GM19463 (cell line): ENCODE measurements at regions not wholly inside any gene's neighbourhood (a gene's known extent, or its start where the extent isn't known, plus 50 kb on each side); places are given as distances from the start of the nearest gene placed in this dataset.

Experiments used
- ATAC-seq: cut with Tn5 transposase; IDR thresholded peaks from one replicate; pipeline ENCODE4 v1.9.1; 2021; ENCODE audit warnings: mild to moderate bottlenecking, moderate library complexity; ENCODE audit not compliant: unreplicated experiment

DNA sequence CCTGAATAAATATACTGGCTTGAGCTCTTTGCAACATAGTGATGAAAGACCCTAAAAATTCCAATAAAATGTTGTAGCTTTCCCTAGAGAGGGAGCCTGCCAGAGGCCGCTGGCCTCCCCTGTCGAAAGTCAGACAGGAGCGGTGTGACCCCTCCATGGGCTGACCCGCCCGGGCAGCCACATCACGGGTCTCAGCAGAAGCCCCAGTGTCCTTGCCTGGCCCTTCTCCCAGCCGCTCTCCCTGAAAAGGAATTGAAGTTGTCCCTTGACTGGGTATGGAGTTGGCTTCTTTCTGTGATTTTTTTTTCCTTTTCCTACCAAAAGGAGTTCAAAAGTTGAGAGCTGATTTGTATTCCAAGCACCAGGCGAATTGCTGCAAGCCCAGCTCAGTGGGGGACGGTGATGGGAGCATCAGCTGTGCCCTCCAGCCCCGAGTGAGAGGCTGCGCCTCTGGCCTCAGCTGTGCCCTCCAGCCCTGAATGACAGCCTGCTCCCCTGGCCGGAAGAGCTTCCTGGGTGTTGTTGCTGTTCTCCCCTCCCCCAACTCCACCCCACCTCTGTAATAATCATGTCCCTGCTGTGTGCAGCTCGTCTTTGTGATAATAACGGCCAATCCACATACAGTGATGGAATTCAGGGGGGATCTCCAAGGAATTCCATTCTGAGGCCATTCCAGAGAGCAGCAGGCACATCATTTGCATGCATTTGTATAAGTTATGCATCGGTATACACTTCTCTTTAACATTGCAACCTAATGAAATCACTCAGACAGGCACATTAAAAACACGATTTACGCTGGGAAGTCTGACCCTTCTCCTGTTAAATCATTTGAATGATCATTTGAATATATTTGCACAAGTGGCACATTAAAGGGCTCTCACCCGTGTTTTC is 501.0 kb downstream of the EIPR1 start:
- no peak for ATAC-seq

- no peak for ATAC-seq
Observed at GRCh38 chr2:2875831-2876230, 501.8 kb downstream of the EIPR1 start.

DNA sequence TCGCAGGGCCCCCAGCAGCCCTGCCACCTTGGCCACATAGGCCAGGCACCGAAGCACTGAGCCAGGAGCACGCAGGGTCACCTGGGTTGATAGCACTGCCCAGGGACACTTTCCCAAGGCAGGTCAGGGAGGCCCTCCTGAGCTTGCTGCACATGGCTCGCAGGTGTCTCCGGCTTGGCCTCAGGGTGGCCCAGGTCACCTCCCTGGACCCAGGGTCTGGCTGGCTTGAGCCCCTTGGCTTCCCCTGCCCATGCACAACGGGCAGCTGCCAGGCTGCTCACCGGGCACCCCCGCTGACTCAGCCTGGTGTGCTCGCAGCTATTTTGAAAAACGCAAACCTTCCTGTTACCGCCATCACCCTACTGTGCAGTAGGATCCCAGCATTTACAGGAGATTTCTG is 502.3 kb downstream of the EIPR1 start:
- no peak for ATAC-seq

DNA sequence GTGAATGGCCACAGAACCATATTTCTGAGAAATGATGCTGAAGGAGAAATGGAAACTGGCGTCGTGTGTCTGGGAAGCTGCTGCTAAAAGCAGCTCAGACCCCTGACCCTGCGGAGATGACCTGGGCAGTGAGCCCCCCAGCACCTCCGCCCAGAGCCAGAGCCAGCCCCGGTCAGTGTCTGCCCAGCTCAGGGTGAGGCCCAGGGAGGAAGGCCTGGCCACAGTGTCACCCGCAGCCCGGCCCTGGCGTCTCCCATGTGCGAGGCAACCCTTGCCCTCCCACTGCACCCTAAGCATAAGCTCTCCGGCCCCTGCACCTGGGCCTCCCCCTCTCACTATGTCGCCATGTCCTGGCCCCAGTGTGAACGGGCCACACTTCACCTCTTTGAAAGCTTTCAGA is 502.8 kb downstream of the EIPR1 start:
- no peak for ATAC-seq

GRCh38 chr2:2874341-2874740 is 503.3 kb downstream of the EIPR1 start:
- ATAC-seq, result no peak

DNA sequence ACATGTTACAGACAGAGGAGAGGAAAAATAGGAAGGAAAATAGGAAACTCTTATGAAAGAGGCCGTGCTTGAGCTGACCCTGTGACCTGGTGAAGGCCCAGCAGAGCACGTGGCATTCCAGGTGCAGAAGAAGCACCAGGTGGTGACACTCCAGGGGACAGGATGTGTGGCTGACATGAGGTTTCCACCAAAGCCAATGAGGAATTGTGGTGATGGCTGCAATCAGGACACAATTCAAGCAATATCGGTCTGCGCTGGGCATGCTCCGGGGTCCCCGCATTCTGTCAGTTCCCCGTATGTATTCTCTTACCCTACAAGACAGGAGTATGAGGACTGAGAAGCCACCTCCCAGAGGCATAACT is 504.2 kb downstream of the EIPR1 start:
- no peak for ATAC-seq

GRCh38 chr2:2872713-2873449 is 504.7 kb downstream of the EIPR1 start:
- no peak for ATAC-seq

- ATAC-seq, result no peak
Observed at GRCh38 chr2:2872309-2872617, 505.4 kb downstream of the EIPR1 start.

DNA sequence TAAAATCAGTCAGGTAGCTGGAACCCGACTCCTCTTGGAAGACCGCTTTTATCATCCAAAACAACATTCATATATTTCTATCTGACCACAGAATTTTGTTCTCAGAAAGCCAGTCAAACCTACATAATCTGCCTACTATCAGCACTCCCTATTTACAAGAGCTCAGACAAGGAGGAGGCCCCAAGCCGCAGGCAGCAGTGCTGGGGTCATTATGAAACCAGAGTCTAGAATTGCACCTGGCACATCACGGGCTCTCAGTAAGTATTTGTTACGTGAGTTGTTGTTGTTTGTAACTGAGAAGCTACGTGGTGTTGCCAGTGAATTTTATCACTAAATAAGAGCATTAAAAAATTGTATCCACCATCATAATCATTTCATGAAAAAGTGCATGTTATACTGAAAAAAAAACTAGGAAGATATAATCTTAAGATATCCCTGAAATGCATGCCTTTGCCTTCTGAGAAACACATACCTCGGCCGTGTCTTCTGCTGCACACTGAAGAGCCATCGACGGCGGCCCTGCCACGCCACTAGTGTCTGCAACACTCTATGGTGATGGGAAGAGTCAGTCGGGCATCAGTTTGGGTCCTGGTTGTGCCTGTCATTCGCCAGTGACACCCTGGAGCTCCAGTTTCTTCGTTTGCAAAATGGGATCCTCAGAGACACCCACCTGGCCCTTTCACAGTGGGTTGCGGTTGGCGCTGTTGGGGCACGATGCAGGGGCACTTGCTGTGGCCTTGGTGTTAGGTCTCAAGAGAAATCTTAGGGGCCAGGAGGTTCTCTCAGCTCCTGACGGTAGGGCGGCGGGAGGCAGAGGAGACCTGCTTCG is 505.9 kb downstream of the EIPR1 start:
- ATAC-seq, result peak; percentile 39

- no peak for ATAC-seq
Observed at GRCh38 chr2:2870106-2870505, 507.5 kb downstream of the EIPR1 start.

DNA sequence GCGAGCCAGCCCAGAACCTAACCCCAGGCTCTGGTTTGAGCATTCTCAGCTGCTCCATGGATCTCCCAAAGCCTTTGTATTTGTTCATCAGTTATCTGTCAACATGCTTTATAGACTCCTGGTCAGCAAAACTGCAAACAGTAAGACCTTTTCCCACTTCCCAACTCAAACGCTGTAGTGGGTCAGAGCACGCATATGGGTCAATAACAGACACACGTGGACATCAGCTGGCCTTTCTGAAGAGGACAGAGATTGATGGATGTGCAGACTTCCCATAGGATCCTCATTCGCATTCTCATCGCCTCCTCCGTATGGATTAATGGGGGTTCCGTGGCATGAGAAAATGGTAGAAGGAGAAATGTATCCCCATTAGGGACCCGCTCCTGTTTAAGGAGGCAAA is 508.1 kb downstream of the EIPR1 start:
- no peak for ATAC-seq

DNA sequence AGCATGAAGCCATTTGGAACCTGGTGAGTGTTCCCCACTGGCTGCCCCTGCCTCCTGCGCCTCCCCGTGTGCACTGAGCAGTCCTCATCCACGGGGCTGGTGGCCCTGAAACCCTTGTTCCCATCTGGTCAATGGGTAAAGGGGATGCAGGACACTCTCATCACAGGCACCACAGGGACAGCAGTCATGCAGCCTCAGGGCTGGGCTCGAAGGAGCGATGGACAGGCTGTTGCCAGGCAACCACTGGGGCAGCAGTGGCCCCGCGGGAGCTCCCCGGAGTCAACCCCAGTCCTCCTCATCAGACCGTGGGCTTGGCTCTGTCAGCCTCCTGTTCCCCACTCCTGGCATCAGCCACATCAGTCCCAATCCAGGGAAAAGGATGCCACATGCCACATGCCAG is 509.5 kb downstream of the EIPR1 start:
- ATAC-seq, result no peak

DNA sequence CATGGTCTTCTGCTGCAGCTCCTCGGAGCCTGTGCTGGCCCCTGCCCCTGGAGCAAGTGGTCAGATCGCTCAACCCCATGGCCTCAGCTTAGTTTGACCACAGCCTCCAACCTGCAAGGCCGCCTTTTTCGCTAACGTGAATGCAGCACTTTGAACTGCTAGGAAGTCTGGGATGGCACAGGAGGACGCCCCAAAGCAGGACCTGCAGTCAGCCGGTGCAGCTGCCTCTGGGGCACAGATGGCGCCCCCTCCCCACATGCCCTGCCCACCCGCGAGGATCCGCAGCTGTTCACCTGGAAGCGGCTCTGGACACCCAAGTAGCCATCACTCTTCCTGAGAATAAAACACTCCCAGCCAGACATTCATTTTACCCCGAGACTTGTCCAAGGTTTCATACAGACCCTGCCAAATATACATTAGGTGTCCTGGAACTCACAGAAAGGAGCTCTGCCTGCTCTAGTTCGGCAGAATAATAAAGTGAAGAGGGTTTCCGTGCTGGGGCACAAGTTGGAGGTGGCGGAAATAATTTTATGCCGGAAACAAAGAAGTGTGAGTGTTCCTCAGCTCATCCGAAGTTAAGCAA is 510.1 kb downstream of the EIPR1 start:
- no peak for ATAC-seq

DNA sequence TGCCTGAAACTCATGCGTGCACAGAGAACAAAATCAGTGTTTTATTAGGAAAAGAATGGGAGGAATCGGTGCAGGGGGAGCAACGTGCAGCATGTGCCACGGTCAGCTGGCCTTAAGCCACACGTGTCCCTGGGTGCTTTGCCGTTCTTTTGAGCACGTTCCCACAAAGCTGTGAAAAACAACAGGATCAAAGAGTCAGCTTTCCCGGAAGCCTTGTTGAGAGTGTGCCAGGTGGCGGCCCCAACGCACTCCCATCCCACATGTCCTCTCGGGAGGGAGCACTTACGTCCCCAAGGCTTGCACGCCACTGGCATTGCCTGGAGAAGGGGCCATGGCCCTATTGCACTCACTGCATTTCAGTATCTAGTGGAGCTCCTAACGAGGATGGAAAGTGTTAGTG is 511.2 kb downstream of the EIPR1 start:
- ATAC-seq, result no peak

- no peak for ATAC-seq
Observed at GRCh38 chr2:2862386-2862785, 515.2 kb downstream of the EIPR1 start.

DNA sequence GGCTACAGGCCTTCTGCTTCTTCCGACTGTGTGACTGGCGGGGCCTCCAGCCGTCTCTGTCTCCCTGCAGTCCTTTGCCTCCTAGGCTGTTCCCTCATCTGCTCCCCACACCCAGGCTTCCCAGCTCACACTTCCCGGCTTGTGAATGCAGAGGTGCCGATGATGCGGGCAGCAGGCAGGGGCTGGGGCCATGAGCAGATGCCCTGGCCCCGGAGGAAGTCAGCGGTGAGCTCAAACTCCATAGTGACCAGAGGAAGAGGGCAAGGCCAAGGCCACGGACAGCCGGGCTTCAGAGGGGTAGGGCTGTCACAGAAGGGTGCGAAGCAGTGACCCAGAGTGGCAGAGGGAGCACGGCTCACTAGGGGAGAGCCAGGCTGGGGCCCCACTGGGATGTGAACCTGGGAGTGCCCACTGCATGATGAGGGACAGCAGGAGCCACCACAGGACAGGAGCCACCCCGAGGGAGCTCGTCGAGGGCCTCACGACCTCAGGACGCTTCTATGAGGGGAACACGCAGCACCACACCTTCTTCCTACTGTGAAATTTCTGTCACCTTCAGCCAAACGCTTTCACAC is 515.9 kb downstream of the EIPR1 start:
- ATAC-seq, result no peak

DNA sequence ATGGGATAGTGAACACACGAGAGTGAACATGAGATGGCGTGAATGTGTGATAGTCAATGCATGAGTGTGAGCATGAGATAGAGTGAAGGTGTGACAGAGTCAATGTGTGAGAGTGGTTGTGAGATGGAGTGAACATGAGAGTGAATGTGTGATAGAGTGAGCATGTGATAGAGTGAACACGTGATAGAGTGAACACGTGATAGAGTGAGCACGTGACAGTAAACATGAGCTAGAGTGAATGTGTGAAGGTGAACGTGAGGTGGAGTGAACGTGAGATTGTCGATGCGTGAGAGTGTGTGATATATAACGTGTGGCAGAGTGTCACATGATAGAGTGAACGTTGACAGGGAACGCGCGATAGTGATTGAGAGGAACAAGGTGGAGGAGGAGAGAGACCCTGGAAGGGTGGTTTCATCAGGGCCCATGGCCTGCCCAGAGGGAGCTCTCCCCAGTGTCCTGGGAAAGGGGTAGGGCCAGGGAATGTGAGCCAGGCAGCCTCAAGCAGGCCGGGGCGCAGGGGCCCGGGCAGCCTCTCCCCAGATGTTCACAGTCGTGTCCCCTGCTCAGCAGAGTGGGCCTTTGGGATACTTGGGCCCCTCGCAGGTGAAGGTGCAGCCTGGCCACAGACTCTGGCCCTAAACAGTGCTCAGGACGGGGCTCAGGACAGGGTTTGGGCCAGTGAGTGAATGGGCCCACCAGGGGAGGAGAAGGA is 516.9 kb downstream of the EIPR1 start:
- ATAC-seq, result no peak

- ATAC-seq, result no peak
Observed at GRCh38 chr2:2859732-2860131, 517.9 kb downstream of the EIPR1 start.

DNA sequence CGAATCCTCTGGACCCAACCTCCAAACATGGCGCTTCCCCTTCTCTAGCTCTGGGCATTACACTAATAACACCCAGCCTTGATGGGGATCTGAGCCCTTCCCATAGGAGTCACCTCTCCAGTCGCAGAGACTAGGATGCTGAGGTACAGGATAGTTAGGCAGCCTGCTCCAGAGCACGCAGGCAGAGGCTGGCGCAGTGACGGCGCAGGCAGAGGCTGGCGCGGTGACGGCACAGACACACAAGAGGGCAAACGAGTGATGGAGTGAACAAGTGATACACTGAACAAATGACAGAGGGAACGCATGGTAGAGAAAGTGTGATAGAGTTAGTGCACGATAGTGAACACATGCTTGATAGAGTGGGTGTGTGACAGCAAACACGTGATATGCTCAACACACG is 518.5 kb downstream of the EIPR1 start:
- ATAC-seq, result no peak

DNA sequence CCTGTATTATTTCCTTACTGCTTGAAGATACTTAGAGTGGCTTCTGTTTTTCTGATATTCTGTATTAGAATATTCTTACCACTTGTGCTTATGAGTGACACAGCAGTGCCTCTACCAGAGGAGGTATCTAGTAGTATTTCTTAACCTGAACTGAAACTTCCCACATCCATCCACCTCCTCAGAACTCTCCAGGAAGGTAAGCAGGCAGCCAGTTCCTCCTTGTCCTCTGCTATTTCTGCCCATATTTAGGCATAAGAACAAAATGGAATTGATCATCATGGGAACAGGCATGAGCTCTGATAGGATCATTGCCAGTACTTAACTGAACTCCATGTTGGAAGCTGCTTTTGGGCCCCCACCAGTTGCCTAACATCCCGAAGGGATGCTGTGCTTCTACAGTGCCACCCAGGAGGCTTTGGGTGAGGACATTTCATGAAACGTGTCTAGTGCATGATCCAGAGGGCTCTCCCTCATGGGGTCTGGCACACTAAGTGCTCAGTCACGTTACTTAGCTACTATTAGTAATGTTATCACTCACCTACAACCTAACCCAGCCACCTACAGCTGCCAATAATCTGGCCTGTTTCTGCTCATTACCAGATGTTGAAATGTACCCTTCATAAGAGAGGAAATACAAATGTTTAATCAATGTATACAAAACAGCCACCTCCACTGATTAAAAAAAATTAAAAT is 520.7 kb downstream of the EIPR1 start:
- ATAC-seq, result no peak
